ENCODE measurements at regions not wholly inside any gene's neighbourhood (a gene's known extent, or its start where the extent isn't known, plus 50 kb on each side); places are given as distances from the start of the nearest gene placed in this dataset.

GRCh38 chr10:106183041-106183440 lies 981.5 kb downstream of the SORCS1 start:
- no peak for ATAC-seq
- DNase-seq = no peak

DNA sequence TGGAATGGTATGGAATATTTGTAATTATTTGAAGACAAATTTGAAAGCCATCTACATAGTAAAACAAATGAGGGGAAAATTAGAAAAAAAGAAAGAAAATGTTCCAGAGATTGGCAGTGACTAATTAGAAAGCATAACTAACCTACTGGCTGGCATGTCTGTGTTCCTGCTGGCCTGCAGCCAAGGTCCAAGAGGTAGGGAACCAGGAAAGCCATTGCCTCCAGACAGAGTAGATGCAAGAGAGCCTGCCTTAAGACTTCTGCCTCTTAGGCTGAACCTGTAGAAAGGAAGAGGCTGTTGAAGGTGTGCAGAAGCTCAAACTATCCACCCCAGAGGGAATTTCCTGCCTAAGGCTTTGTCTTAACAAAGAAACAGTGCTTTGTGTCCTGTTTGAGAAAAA lies 982.0 kb downstream of the SORCS1 start:
- no peak for ATAC-seq
- DNase-seq = no peak

GRCh38 chr10:106181501-106181900 lies 983.0 kb downstream of the SORCS1 start:
- no peak for DNase-seq

GRCh38 chr10:106179430-106179829 lies 985.1 kb downstream of the SORCS1 start:
- DNase-seq = no peak
- no peak for ATAC-seq

More at GRCh38 chr10:106181501-106181900, 983.0 kb downstream of the SORCS1 start:
- no peak for ATAC-seq

GRCh38 chr10:106175760-106176377 lies 988.6 kb downstream of the SORCS1 start:
- DNase-seq (no peak), ATAC-seq (no peak)

GRCh38 chr10:106173838-106174237 lies 990.7 kb downstream of the SORCS1 start:
- no peak for ATAC-seq

GRCh38 chr10:106169241-106169640 lies 995.3 kb downstream of the SORCS1 start:
- ATAC-seq (no peak), DNase-seq (no peak)

More at GRCh38 chr10:106173838-106174237, 990.7 kb downstream of the SORCS1 start:
- no peak for DNase-seq

GRCh38 chr10:106167946-106168345 lies 996.6 kb downstream of the SORCS1 start:
- DNase-seq (no peak), ATAC-seq (no peak)

- DNase-seq (no peak), ATAC-seq (no peak)
These were observed 1006.3 kb downstream of the SORCS1 start for GRCh38 chr10:106158241-106158640.

DNA sequence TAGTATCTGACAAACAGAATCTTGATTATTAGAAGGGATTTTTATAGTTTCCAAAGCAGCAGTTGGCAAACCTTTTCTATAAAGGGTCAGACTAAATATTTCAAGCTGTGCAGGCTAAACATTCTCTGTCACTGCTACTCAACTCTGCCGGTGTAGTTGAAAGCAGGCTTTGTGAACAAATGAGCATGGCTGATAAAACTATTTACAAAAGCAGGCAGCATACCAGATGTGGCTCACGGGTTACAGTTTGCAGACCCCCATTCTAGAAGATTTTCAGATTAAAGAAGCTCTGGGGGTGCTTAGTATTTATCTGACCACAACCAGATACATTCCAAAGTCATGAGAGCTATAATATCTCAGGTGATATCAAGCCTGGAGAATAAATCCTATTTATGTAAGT lies 1017.5 kb downstream of the SORCS1 start:
- ATAC-seq (no peak), DNase-seq (no peak)

DNA sequence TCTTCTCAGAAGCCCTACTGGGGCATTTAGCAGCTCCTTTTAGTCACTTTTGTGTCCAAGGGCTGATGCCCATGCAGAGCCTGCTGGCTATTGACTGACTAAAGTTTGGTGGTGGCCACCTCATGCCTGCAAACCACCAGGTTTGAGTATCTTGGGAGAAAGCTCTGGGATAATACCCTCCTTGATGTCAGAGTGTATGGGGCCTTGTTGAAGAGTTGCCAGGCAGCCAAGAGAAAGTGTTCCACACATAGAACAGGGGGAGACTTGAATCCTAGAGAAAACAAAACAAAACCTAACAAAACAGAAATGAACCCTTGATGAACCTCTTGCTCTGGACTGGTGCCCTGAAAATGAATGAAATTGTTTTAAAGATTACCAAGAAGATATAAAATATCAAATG lies 1024.6 kb downstream of the SORCS1 start:
- no peak for ATAC-seq
- no peak for DNase-seq

DNA sequence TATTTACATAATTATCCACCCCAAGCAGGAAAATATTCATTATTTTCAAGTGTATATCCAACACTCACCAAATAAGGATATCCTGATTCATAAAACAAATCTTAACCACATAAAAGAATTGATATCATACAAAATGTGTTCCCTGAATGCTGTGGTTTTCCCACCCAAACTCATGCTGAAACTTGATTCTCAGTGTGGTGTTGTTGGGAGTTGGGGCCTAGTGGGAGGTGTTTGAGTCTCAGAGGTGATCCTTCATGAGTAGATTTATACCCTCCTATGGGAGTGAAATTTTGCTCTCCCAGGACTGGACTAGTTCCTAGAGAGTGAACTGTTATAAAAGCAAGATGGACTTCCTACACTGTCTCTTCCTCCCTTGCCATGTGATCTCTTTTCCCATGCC lies 1028.3 kb downstream of the SORCS1 start:
- no peak for DNase-seq
- no peak for ATAC-seq

GRCh38 chr10:106134326-106135000 lies 1030.0 kb downstream of the SORCS1 start:
- ATAC-seq = no peak
- DNase-seq = no peak

GRCh38 chr10:106133451-106133850 lies 1031.1 kb downstream of the SORCS1 start:
- DNase-seq = no peak
- no peak for ATAC-seq

- no peak for DNase-seq
- no peak for ATAC-seq
These were observed 1031.5 kb downstream of the SORCS1 start for GRCh38 chr10:106132956-106133355.

DNA sequence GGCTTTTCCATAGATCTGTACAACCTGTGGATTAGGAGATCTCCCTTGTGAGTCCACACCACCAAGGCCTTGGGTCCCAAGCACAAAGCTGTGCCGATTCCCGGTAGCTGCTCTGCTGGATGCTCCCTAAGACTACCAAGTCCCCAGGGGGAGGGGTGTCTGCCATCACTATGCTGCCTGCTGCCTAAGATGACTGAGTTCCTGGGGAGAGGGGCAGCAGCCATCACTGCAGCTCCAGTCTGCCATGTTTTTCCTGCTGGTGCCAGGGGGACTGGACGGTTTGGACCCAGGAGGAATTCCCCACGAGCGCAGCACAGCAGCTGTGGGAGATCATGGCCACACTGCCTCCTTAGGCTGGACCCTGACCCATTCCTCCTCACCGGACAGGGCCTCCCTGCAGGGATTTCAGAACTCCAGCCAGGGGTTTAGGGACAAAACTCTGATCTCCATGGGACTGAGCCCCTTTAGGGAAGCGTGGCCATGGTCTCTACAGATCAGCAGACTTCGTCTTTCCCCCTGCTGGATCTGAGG lies 1049.8 kb downstream of the SORCS1 start:
- ATAC-seq = no peak
- no peak for DNase-seq

DNA sequence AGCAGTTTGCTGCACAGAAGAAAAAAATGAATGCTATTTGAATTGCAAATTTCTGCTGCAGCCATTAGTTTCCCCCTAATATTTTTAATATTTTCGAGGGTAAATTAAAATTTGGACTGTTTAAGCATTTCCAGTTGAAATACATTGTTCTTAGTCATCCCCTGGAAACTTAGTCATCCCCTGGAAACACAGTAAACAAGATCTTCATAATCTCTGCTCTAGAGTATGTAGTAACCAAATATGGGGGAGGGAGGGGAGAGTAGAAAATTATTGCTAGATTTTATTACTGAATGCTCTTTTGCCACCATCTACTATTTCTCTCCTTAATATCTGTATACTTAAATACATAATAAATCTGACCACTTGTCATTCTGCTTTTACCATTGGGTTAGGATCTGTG lies 1053.3 kb downstream of the SORCS1 start:
- ATAC-seq = no peak

DNA sequence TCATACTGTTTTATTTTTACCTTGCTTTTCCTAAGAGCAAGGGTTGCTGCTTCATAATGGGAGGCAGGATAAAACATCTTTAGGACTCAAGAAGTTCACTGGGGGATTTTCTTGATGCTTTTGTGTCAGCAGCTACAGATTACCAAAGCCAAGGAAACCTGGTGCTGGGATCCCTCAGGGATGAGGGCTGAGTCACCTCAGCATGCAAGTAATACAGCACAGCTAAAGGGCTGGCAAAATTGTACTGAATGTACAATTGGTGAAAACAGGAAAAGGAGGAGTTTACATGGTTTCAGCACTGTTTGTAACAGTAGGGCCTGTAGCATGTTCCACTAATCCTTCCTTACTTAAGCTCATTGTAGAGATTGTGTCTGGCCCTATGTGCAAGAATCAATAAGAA lies 1056.8 kb downstream of the SORCS1 start:
- no peak for ATAC-seq

More for the DNA sequence above, 1053.3 kb downstream of the SORCS1 start:
- no peak for DNase-seq

GRCh38 chr10:106106114-106106513 lies 1058.4 kb downstream of the SORCS1 start:
- DNase-seq (no peak), ATAC-seq (no peak)

More for the DNA sequence above, 1056.8 kb downstream of the SORCS1 start:
- DNase-seq = no peak

DNA sequence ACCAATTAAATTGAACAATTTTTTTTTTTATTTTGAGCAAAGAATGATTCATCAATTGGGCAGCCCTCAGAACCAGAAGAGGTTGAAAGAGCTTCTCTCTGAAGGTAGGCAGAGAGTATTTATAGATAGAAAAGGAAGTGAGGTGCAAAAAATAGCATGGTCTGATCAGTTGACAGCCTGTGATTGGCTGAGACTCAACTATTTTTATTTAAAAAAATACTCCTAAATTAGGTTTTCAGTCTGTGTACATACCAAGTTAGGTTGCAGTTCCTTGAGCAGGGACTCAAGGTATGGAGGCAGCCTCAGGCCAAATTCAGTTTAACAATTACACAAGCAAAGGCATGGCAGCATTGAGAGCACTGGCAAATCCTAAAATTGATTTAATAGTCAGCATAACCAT lies 1074.7 kb downstream of the SORCS1 start:
- ATAC-seq = no peak
- DNase-seq = no peak

- no peak for DNase-seq
- ATAC-seq = no peak
These were observed 1078.1 kb downstream of the SORCS1 start for GRCh38 chr10:106086391-106086790.

DNA sequence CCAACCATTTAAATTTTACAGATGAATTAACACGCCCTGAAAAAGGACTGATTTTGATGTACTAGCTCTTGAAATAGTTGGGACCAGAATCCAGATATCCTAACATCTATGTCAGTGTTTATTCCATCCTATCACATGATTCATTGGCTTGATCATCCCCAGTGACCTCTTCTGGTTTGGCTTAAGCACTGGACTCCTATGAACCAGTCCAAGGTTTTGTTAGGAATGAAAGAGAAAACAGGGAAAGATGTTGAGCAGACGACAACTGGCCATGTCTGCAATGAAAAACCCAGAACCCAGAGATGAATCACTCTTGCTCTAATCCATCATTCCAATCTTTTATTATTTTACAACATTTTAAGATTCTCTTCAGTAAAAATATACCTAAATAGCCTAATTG lies 1080.9 kb downstream of the SORCS1 start:
- no peak for DNase-seq
- ATAC-seq = no peak

GRCh38 chr10:106082865-106083264 lies 1081.6 kb downstream of the SORCS1 start:
- no peak for ATAC-seq

More at GRCh38 chr10:106082865-106083264, 1081.6 kb downstream of the SORCS1 start:
- no peak for DNase-seq

Measured in stimulated activated naive CD8-positive, alpha-beta T cell treated with anti-CD3 and anti-CD28 coated beads, Interleukin-15, Interleukin-2, amounts not matched to agents 100 U/mL and 50 U/mL, for 24 hours (primary cell).